ENCODE measurements at regions not wholly inside any gene's neighbourhood (a gene's known extent, or its start where the extent isn't known, plus 50 kb on each side); places are given as distances from the start of the nearest gene placed in this dataset.
A peak's percentile ranks its signal among the peaks of the same experiment; 100 is the strongest.

- DNase-seq, result no peak
- BruUV-seq (replicated peaks), result no TSS peak
- intact Hi-C loops (cut with micrococcal nuclease; ENCODE audit: unreplicated experiment), result no loop called here
- H3K27ac Mint-ChIP-seq (ENCODE audit: unreplicated experiment), result no peak overlapping the region
- H3K4me3 Mint-ChIP-seq (ENCODE audit: low read depth, unreplicated experiment), result no peak overlapping the region
- CTCF ChIA-PET, result no interaction called here
- no peaks in the 10 kb centered on the region for H3K27me3 Mint-ChIP-seq (ENCODE audit: unreplicated experiment)
- H3K36me3 Mint-ChIP-seq (ENCODE audit: insufficient read depth, unreplicated experiment), result no peaks in the 10 kb centered on the region
- H3K9me3 Mint-ChIP-seq (ENCODE audit: low read depth, unreplicated experiment), result peaks cover 15% of the 10 kb centered on the region
- no peak for TF ChIP-seq CTCF (IDR thresholded peaks at IDR 0.05; ENCODE audit: unreplicated experiment)
- no peaks in the 10 kb centered on the region for H3K4me1 Mint-ChIP-seq (ENCODE audit: low read depth, unreplicated experiment)
Measured at GRCh38 chr17:13346081-13346533, 255.6 kb downstream of the HS3ST3A1 start.

GRCh38 chr17:13338421-13338820 is 263.3 kb downstream of the HS3ST3A1 start:
- Mint-ChIP-seq H3K9me3 (ENCODE audit: low read depth, unreplicated experiment) (peaks cover 9% of the 10 kb centered on the region), H3K4me1 (ENCODE audit: low read depth, unreplicated experiment) (no peaks in the 10 kb centered on the region), H3K36me3 (ENCODE audit: insufficient read depth, unreplicated experiment) (no peaks in the 10 kb centered on the region), H3K27me3 (ENCODE audit: unreplicated experiment) (no peaks in the 10 kb centered on the region), H3K4me3 (ENCODE audit: low read depth, unreplicated experiment) (no peak overlapping the region), H3K27ac (ENCODE audit: unreplicated experiment) (no peak overlapping the region)
- DNase-seq, result no peak
- intact Hi-C loops (cut with micrococcal nuclease; ENCODE audit: unreplicated experiment), result loop anchor here (5.0 kb wide), 2 partner anchors 306 to 1819 kb away; no protein-coding TSS in a partner anchor
- CTCF ChIA-PET, result interaction anchor here (1.0 kb wide), 1 partner anchor 1818 kb away, joined by 4 read pairs; no protein-coding TSS in a partner anchor
- no TSS peak for BruUV-seq (replicated peaks)
- TF ChIP-seq CTCF (IDR thresholded peaks at IDR 0.05; ENCODE audit: unreplicated experiment), result no peak

GRCh38 chr17:13337864-13338371 is 263.8 kb downstream of the HS3ST3A1 start:
- no peaks in the 10 kb centered on the region for H3K36me3 Mint-ChIP-seq (ENCODE audit: insufficient read depth, unreplicated experiment)
- intact Hi-C loops (cut with micrococcal nuclease; ENCODE audit: unreplicated experiment), result loop anchor here (5.0 kb wide), 2 partner anchors 306 to 1819 kb away; no protein-coding TSS in a partner anchor
- CTCF ChIA-PET, result interaction anchor here (0.6 to 1.0 kb wide), 2 partner anchors 1818 kb away, joined by 3 to 4 read pairs; no protein-coding TSS in a partner anchor
- H3K27ac Mint-ChIP-seq (ENCODE audit: unreplicated experiment), result no peak overlapping the region
- BruUV-seq (replicated peaks), result no TSS peak
- no peak for TF ChIP-seq CTCF (IDR thresholded peaks at IDR 0.05; ENCODE audit: unreplicated experiment)
- H3K4me3 Mint-ChIP-seq (ENCODE audit: low read depth, unreplicated experiment), result no peak overlapping the region
- H3K9me3 Mint-ChIP-seq (ENCODE audit: low read depth, unreplicated experiment), result peaks cover 10% of the 10 kb centered on the region
- no peaks in the 10 kb centered on the region for H3K27me3 Mint-ChIP-seq (ENCODE audit: unreplicated experiment)
- DNase-seq, result peak; percentile 1
- no peaks in the 10 kb centered on the region for H3K4me1 Mint-ChIP-seq (ENCODE audit: low read depth, unreplicated experiment)

DNA sequence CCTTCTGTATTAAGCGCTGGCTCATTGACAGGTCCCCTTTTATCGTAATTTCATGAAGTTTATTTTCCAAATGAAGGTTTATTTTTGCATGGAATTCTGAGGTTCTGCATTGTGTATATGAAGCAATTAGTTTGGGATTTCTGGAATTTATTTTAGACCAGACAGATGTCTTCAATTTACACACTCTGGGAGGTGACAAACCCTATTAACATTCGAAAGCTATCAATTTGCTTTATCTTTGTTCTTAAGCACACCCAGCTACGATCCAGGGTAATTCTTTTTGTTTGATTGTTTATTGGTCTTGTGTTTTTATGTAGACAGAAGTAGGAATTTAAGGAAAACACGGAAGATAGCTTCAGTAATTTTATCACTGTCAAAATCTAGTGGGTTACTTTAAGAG is 264.6 kb downstream of the HS3ST3A1 start:
- Mint-ChIP-seq H3K27ac (ENCODE audit: unreplicated experiment) (no peak overlapping the region), H3K27me3 (ENCODE audit: unreplicated experiment) (no peaks in the 10 kb centered on the region), H3K36me3 (ENCODE audit: insufficient read depth, unreplicated experiment) (no peaks in the 10 kb centered on the region), H3K4me3 (ENCODE audit: low read depth, unreplicated experiment) (no peak overlapping the region), H3K9me3 (ENCODE audit: low read depth, unreplicated experiment) (peaks cover 11% of the 10 kb centered on the region), H3K4me1 (ENCODE audit: low read depth, unreplicated experiment) (no peaks in the 10 kb centered on the region)
- CTCF ChIA-PET, result interaction anchor here (0.6 kb wide), 1 partner anchor 1819 kb away, joined by 3 read pairs; no protein-coding TSS in a partner anchor
- no TSS peak for BruUV-seq (replicated peaks)
- no peak for TF ChIP-seq CTCF (IDR thresholded peaks at IDR 0.05; ENCODE audit: unreplicated experiment)
- intact Hi-C loops (cut with micrococcal nuclease; ENCODE audit: unreplicated experiment), result loop anchor here (5.0 kb wide), 2 partner anchors 305 to 1820 kb away; no protein-coding TSS in a partner anchor
- no peak for DNase-seq

All from Calu3 (cell line).